GM18499 (cell line): ENCODE measurements at regions not wholly inside any gene's neighbourhood (a gene's known extent, or its start where the extent isn't known, plus 50 kb on each side); places are given as distances from the start of the nearest gene placed in this dataset.

ENCODE experiments used
- ATAC-seq: cut with Tn5 transposase; IDR thresholded peaks from one replicate; pipeline ENCODE4 v1.9.1; 2021; ENCODE audit warnings: moderate number of reproducible peaks; ENCODE audit not compliant: insufficient read depth, unreplicated experiment

DNA sequence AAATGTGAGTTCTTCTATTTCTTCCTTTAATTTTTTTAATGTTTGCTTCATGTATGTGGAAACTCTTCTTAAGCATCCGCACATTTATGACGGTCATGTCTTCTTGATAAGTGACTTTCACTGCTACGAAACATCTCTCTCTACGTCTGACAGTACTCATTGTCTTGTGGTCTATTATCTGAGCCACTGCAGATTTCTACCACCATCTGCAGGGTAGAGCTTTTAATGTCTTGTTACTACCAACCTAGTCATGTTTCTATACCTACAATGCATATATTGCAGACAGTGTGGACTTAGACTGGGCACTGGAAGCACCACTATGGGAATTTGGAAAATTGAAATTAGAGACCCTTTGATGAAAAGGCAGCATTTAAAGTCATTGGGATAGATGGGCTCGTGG is 75.4 kb upstream of the ARHGEF7 start:
- no peak for ATAC-seq

DNA sequence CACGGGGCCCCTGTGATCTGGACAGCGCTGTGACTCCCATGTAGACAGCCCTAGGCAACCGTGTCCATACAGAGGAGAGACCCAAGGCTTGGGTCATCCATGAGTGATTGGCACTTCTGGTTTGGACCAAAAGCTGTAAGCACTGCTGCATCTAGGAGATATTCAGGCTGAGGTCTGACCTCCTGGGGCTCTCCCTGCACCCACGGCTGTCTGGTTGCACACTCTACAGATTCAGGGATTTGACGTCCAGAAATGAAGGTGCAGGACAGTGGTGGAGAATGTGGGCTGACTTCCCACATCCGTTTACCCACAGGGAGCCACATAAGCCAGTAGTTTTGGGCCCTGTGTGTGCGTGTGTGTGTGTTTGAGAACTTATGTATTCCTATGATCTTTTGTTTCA is 76.2 kb upstream of the ARHGEF7 start:
- ATAC-seq: no peak

DNA sequence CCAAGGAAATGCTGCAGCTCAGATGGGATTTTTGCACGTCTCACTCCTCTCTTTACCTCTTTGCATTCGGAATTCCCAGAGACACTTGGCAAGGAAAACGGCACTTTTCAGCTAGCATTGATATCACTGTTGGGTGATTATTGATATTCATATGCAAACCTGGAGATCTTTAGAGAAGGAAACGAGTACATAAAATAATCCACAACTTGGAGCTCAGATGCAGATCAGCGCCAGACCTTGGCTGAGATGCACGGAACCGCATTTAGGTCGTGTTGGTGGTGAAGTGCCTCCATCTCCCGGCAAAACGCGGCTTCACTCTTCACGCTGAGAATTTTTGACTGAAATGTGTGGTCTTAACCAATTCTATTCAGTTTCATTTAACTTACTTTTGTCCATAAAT is 77.2 kb upstream of the ARHGEF7 start:
- ATAC-seq: no peak

DNA sequence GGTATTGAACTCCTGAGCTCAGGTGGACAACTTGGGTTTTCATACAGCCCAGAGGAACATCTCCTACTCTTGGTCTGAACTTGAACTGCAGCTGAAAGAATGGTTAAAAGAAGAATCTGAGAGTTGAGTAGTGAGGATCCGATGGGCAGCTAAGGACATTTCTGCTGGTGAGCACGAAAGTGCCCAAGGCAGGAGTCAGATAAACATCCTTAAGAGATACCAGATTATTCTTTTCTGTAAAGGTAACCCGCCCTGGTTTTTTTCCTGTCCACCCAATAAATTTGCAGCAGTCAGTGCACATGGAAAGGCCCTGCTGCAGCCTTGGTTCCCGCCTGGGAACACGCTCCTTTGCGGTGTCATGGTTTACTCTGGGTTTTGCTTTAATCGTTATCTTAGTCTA is 78.4 kb upstream of the ARHGEF7 start:
- no peak for ATAC-seq

DNA sequence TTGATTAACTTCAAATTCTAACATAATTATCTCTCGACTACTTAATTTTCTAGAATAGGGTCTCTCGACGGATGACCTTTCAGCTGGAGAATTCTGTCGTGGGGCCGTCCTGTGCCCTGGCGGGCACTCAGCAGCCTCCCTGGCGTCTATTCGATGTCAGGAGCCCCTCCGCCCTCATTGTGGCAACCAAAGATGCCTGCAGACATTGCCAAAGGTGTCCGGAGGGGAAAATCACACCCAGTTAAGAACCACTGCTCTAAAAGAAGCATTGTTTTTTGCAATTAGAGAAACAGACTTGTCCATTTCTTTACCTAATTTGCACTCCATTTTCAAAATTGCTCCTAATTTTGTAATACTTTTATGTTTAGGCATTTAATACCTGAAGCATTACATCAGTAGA is 79.2 kb upstream of the ARHGEF7 start:
- no peak for ATAC-seq

DNA sequence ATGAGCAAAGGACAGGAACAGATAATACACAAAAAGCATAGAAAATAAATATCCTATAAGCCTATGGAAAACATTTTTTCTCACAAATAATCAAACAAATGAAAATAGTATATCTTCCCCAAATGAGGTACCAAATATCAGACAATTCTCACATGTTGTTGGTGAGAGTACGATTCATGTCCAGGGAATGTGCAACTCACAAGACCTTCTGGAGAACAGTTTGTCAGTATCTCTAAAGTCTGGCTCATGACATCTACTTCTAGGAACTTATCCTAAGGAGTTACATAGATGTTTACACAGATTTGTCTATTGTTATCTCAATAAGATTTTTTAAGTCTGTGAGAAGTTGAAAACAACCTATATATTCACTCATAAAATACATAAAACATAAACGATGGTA is 80.3 kb upstream of the ARHGEF7 start:
- ATAC-seq: no peak

DNA sequence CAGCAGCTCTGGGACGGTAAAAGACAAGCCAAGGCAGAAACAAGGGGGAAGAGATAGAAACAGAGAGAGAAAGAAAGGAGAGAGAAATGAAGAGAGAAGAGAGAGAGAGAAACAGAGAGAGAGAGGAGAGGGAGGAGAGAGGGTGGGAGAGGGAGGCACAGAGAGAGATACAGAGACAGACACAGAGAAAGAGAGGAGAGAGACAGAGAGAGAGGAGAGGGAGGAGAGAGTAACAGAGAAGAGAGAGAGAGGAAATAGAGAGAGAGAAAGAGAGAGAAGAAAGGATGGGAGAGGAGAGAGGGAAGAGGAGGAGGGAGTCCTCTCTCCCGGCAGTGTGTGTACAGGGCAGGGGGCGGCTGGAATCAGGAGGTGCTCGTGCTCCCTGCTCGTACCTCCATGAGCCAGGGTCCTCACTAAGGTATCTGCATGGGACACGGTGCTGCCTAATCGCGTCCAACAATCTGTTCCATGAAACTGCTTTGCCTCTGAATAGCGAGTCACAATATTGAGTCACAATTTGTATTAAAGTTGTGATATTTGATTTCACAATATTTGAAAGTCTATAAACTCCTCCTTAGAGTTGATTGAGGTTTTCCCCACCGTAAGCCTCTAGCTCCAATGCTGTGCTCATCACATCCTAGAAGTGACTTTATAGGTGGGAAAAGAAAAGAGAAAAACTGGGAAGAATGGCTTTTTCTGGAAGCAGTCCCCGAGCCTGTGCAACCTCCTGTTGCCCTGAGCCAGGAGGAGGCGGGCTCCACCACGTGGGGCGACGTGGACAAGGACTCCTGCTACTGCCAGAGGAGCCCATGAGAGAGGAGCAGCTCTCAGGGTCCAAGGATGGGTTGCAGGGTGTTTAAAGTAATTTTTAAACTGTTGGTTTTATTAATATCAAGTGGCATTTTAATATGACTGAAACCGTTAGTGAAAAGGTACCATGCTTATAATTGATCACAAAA is 81.7 kb upstream of the ARHGEF7 start:
- no peak for ATAC-seq

DNA sequence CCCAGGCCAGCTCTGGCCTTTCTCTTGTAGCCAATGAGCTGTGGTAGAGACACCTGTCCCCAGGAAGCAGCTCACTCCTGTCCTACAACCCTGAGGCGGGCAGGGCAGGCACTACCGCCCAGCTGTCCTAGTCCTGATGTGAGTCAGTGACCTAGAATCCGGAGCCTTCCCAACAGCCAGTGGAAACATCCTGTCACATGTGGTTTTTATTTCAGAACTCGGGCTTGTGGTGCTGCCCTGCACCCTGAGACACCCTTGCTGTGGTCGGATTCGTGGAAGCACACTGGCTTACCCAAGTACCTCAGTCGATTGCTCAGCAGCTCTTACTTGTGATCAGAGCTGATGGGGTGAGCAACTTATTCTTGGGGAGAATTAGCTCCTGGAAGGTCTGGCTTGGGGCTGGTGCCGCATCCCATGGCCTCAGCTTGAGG is 83.6 kb upstream of the ARHGEF7 start:
- no peak for ATAC-seq

DNA sequence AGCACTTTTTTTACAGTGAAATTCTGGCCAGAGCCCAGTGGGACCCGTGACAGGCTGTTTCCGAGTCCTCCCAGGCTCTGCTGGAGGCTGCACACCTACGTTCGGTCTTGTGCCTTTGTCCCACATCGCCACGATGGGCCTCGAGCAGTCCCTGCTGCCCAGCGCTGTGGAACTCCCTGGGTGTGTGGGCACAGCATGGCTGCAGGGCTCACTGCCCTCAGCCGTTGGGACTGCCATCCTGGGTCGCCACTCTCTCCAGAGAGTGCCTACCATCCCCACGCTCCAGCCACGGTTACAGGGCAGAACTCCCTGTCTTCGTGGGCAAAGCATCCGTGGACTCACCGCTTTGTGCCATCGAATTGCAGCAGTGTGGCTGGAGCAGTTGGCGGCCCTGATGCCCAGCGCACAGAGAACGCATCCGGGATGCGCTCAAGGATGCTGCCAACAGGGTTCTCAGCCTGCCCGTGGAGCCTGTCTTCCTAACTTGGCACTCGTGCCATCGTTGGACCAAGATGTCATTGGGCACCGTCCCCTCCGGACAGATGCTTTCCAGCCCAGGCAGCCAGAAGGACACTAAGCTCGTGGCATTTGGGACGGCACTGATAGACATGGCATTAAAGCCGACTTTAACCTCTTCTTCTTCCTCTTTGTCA is 85.0 kb upstream of the ARHGEF7 start:
- ATAC-seq: no peak

DNA sequence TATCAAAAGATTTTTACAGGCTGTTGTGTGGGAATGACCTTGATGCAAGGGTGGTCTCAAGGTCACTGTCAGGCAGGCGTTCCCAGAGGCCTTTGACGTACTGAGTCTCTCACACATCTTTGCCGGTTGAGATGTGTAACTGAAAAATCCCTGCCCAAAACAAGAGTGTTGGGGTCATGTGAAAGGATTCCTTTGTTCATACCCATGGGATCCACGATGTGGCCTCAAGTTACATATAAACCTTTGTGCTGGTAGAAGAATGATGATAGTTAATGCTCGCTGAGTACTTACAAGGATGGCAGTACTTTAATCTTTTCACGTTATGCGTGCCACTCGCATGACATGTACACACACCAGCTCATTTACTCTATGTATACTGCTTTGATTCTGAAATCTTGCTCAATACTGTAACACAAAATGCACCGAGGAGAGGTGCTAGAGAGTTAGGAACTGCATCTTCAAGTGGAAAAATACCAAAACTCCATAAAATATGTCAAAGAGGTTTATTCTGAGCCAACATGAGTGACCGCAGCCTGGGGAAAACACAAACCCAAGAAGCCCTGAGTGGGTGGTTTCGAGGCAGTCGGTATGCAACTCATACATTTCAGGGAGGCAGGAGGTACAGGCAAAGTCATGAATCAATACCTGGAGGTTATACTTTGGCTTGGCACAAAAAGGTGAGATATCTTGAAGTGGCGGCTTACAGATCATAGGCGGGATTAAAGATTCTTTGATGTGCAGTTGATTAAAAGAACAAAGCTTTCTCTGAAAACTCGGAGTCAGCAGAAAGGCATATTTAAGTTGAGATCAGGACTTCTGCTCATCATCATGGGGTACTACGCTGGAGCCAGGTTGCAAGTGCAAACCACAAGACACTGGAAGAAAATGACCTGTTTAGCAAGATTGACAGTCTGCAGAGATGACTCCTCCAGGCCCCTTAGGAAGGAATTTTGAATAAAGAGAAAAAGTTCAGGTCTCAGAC is 87.4 kb upstream of the ARHGEF7 start:
- ATAC-seq: no peak

DNA sequence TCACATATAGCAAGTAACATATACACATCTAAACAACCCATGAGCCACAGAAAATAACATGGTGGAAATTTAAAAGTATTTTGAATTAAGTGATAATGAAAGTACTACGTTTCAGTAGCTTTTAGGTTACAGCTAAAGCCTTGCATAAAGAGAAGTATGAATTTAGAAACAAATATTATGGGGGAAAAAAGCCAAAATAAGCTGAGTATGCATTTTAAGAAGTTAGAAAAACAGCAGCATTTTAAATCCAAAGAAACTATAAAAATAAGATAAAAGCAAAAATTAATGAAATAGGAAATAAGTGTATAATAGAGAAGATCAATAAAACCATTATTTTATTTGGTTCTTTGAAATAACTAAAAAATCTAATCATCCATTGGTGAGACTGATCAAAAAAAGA is 89.8 kb upstream of the ARHGEF7 start:
- no peak for ATAC-seq

DNA sequence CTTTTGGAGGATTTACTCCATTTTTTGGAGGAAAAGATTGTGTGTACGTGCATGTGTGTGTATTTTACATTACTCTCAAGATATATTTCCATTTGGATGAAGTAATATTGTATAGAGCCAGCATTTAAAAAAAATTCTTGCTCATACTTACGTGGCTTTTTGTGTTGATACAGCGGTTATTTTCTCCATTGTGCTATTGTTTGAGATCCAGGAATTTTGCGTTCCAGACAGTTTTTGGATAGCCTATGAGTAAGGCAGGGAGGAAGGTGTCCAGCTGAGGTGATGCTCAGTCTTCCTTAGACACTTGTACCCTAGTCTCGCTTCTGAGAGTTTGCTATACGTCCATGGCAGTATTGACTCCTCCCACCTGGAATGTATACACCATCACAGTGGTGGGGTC is 92.2 kb upstream of the ARHGEF7 start:
- ATAC-seq: no peak

DNA sequence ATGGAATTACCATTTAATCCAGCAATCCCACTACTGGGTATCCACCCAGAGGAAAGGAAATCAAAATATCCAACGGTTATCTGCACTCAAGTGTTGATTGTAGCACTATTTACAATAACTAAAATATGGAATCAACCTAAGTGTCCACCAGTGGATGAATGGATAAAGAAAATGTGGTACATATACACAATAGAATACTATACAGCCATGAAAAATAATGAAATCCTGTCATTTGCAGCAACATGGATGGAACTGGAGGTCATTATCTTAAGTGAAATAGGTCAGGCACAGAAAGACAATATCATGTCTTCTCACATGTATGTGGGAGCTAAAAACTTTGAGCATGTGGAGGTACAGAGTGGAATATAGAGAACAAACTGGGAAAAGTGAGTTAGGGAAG is 92.9 kb upstream of the ARHGEF7 start:
- ATAC-seq: no peak

DNA sequence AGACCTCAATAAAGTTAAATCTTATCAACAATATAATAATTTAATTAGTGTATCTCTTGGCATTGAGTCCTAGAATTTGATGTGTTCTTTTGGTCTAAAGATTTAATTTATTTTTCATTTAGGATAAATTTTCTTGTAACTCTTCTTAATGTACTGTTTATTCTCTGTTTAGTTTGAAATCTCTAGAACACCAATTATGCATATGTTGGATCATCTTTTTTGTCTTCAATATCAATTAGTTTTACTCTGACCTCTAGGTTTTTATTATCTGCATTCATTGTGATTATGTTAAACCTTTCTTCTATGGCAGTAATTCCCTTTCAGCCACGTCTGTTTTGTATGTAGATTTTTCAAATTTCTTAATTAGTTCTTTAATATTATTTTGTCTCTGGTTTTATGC is 93.8 kb upstream of the ARHGEF7 start:
- no peak for ATAC-seq

DNA sequence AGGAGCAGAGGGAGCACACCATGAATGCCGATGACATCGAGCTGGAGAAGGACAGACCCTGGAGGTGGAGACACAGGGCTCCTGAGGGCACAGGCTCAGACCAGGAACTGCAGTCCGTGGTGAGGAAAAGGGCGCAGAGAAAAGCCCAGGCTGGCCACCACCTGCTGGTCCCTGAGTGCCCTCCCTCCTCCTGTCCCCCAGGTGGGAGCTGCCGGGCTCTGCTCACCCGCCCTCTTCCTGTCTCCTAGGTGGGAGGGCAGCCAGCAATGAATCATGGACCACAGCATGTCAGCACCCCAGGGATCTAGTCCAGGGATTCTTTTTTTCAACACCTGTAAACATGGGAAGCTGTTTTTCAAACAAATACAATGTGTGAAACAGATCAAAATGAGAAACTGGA is 94.6 kb upstream of the ARHGEF7 start:
- ATAC-seq: no peak

DNA sequence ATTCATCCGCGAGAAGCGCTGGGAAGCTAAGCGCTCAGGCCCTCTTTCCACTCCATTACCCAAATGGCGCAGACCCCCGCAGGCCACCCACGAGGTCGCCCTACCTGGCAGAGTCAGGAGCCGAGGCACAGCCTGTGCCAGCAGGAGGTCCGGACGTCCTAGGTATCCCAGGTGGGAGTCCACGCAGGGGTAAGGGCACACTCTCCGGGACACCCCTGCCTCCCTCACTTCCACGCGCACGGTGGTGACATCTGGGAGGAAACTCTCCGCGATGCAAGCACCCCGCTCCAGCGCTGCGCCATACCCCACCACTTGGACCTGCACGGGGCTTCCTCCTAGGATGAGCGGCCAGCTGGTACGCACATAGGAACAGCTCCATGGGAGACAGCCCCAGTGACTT is 95.1 kb upstream of the ARHGEF7 start:
- ATAC-seq: no peak

DNA sequence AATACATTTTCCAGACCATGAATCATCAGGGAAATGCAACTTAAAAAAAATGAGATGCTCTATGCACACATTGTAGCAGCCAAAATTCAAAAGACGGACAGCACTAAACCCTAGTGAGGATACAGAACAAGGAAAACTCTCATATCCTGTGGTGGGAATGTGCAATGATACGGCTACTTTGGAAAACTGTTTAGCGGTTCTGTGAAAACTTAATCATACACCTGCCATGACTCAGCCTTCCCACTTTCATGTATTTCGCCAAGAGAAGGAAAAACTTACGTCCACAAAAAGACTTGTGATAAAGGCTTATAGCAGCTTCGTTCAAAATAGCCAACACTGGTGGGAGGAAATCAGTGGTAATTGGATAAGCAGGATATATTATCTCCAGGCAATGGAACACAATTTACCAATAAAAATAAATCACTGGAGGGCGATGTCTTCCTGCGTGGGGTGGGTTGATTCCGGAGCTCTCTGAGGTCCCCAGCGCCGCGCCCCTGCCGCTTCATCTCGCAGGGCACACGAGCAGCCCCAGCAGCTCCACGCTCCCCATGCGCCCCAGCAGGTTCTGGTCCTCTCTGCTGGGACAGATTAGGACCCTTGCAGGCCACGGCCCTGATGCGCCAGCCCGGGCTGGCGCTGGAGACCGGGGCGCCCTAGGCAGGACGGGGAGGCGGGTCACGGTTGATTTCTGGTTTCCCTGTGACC is 97.2 kb upstream of the ARHGEF7 start:
- ATAC-seq: no peak

DNA sequence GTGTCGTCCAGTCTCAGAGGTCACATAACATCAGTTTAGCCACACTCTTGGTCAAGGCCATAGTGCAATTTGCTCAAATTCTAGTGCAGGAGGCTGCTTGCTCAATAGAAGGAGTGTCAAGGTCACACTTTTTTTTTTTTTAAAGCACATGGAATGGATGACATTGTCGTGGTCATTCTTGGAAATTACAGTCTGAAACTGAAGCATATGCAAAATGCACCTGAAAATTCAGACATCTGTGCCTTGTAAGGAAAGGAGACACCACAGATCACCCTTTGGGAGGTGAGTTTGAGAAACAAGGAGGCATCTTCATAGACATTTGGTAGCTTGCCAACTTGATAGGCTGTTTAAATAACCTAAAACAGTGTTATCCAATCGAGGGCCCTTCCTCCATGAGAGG is 98.3 kb upstream of the ANKRD10 start:
- no peak for ATAC-seq

DNA sequence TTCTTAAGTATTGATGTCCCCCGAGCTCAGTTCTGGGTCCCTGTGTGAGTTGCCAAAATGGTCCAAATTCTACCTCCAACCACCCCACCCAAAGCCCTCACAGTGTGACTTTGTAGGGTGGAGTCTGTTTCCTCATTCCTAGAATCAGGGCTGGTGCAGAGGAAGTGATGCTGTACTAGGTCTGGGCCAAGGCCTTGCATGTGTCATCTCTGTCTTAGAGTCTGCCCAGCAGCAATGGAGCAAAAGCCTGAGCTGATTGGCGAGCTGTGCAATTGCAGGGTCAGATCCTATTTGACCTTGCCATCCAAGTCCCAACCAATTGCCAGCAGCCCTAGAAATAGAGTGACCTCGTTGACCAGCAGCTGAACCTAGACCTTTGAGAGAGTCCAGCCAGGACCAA is 97.0 kb upstream of the ANKRD10 start:
- ATAC-seq: no peak

DNA sequence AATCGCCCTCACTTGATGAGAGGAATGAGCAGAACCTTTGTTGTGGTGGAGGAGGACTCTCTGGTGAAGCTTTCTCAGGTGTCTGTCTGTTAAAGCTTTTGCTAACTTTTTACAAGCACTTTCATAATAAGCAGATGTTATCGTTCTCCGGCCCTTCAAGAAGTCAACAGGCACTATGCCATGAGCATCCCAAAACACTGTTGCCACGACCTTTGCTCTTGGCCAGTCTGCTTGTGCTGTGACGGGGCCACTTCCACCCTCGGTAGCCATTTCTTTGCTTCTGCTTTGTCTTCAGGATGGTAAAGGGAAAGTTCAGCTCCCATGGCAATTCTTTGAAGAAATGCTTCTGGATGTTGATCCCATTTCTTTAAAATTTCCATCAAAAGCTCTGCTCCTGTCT is 93.5 kb upstream of the ANKRD10 start:
- no peak for ATAC-seq
